GM19239 (cell line): ENCODE measurements at regions not wholly inside any gene's neighbourhood (a gene's known extent, or its start where the extent isn't known, plus 50 kb on each side); places are given as distances from the start of the nearest gene placed in this dataset.

ENCODE experiments used
- DNase-seq: peaks from one replicate; pipeline ENCODE4 v3.0.0; 2011; ENCODE audit warnings: low spot score; ENCODE audit not compliant: insufficient read length
- FAIRE-seq: peaks from 2 replicates; lab custom pipeline; 2011; peaks lifted over from hg19 to GRCh38; lab: Jason Lieb, UNC

DNA sequence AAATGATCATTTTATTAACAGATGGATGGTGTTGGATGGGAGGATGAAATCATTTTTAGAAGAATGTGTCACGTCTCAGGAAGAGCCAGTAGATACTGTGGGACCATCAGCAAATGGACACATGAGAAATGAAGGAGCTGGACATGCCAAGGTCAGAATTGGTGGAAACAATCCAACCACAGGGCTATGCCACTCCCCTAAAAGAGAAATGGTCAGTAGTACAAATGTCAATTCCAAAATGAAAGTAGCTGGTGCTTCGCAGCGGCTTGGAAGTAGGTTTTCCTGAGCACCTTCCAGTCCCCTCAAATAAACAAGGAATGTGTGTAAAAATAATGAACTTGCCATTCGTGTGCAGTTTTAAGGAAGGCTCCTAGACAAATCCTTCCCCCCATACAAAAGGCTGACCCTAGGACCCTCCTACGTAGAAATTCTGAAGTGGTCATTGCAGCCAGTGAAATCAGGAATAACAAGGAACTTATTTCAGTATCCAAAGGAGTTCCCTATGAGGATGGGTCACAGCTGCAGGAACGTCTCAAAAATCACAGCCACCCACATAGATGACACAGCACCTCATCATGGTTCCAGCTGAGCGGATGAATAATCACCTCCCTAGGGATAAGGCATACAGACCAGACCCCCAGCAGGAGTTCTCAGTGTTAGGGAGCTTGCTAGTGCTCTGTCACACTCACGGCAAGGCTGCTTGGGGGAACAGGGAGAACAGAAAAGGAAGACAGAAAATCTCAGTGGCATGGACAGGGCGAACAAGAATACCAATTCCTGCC is 239.2 kb downstream of the HS3ST3A1 start:
- DNase-seq (no peak), FAIRE-seq (no peak)

DNA sequence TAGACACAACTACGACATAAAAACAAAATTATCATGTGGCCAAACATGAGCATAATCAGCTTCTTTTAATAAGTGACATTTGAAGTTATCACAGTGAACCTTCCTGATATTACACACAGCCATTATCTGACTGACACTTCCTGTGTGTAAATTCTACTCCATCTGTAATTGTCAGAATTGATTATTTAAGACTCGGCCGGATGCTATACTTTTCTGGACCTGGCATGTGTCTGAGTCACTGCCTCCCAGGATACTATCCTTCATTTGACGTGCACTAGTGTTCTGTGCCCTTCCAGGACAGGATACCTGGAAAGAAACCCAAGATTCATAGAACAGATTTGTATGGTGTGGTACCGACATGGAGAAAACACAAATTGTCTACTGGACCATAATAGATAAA is 242.0 kb downstream of the HS3ST3A1 start:
- FAIRE-seq (no peak), DNase-seq (no peak)

DNA sequence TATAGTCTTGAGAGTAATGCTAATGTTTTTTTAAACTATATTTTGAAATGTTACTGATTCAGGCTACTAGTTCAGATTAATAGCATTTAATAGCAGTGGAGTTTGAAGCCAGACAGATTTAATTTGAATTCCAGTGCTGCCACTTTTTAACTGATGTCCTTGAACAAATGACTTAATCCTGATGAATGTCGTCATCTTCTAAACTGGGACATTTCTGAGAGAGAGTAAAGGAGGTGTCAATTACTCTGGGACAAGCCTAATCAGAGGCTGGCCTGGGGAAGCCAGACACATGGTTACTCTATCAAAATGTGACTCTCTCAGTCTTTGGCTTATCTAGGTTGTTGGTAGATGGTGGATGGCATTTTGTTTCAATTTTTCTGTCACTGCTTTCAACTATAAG is 246.7 kb downstream of the HS3ST3A1 start:
- DNase-seq = no peak
- FAIRE-seq = no peak

DNA sequence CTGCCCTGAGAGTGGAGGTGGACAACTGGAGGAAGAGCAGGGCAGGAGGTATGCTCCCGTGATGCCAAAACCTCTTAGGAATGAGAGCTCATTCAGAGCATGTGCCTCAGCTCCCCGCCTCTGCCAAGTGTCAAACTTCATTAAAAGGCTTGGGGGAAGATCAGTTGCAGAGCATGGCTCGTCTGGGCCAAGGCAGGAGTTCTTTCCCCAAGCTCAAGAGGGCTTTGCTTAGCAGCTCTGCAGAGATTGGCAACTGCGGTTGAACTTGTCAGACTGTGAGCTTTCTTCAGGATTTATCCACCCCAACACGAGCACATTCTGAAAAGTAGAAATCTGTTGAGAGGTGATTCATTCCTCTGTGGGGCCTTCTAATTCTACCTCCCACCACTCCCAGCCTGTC is 248.1 kb downstream of the HS3ST3A1 start:
- DNase-seq (no peak), FAIRE-seq (no peak)

DNA sequence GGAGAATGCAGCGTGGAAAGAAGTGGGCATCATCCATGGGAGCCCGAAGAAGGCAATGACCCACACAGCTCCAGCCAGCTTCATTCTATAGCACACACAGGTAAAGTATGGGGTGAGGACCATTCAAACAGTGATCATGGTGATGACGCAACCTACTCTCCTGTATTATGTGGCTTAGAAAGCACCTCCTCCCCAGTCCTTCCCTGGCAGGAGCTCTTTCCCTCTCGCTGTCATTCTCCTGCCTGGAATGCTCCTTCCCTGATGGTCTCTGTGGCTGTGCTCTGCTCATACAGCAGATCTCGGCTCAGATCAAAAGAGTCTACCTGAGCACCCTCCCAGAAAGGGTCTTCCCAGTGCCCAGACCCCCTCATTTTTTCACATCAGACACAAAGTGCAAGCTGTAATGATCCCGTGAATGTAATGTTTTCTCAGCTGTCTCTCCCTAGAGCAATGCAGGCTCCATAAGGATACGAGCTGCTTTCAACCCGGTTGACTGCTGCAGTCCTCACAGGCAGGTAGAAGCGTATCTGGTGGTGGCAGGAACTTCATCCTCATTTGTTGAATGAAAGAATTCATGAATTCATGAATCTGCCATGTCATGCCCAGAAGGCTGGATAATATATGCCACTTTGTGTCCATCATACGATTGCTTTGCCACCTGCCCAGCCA is 248.8 kb downstream of the HS3ST3A1 start:
- DNase-seq (no peak), FAIRE-seq (no peak)

DNA sequence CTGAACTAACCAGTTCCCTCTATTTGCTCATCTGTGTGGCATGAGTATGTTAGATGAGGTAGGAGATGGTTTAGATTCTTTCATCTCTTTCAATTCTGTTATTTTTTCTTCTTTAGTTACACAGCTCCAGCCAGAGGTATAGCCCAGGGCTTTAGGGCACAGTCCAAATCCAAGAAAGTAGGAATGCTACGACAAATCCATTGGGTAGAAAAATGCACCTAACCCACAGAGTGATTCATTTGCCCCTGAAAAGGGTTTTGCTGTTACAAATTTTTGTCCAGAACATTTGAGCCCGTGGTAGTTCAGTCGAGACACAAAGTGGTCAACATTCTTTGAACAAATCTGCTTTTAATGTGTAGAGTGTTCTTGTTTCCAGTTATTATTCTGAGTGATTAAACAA is 250.7 kb downstream of the HS3ST3A1 start:
- FAIRE-seq = no peak
- DNase-seq = no peak

DNA sequence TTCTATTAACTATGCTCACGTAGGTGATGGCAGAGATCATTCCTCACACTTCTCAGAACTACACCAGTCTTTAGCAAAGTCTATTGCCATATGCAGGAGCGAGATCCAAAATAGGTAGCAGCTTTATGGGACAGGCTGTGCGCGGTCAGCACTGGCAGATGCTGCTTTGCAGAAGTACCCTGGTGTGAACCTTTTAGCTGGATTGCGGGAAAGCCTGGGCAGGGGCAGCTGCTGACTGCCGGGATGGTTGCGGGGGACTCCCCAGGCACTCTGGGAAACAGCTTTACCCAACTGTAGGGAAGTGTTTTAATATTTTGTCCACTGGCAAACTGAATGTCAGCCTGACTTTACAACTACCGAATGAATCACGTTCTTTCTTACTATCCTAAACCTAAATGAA is 251.3 kb downstream of the HS3ST3A1 start:
- DNase-seq = no peak
- no peak for FAIRE-seq

DNA sequence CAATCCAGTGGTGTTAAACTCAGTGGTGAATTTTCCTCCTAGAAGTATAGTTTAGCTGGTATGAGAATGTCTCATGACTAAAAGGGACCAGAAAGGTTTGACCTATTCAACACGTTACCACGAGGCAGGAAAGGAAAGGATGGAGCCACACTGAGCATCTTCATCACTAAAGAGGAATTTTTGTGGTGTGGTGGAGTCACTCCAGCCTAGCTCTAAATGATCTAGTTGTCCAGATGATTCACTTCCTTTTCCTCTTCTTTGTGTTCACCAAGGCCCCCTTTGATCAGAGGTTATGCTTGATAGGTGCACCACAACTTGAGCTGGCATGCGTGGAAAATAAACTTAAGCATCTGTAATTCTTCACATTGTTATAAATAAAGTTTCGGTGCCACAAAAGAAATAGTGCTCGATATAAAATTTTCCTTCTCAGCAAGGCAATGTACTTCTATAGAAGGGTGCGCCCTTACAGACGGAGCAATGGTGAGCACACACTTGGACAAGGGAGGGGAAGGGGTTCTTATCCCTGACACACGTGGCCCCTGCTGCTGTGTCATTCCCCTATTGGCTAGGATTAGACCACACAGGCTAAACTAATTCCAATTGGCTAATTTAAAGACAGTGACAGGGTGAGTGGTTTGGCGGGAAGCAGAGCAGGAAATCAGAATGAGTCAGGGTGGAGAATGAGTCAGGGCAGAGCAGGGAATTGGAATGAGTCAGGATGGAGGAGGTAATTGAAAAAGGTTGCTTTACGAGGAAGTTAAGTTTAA is 254.6 kb downstream of the HS3ST3A1 start:
- DNase-seq = no peak
- FAIRE-seq = no peak

DNA sequence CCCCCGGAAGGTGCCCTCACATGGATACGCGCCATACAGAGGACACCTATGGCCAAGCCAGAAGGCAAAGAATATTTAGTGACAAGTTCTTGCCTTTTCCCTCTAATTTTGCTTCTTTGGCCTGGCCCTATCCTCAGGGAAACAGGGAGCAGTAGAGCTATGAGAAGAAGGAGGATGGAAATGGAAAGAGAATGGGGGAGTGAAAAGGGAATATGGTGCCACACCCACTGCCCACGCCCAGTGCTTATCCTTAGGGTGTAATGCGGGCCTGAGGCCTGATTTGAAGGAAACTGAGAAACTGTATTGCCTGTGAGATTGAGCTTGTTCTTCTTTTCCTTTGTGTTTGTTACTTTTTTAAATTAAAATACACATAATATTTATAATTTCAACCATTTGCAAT is 255.1 kb downstream of the HS3ST3A1 start:
- DNase-seq (no peak), FAIRE-seq (no peak)

DNA sequence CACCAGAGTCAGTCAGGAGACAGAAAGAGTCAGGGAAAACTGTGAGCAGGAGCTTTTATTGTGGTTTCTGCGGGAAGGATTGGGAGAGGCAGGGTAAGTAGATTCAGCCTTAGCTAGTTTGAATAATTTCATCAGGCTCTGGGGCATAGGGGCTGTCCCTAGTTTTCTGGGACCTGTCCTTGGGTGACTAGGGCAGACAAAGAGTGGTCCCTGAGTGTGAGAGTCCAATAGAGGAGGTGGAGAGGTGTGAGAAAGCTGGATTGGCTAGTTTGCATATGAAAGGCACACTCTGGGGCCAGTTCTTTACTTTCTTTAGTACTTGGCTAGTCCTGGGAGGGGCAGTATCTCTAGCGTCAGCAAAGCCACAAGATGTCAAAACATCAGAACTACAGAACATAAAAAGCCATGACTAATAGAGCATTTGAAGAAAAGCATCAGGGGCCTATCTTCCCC is 255.6 kb downstream of the HS3ST3A1 start:
- no peak for DNase-seq
- FAIRE-seq = no peak

DNA sequence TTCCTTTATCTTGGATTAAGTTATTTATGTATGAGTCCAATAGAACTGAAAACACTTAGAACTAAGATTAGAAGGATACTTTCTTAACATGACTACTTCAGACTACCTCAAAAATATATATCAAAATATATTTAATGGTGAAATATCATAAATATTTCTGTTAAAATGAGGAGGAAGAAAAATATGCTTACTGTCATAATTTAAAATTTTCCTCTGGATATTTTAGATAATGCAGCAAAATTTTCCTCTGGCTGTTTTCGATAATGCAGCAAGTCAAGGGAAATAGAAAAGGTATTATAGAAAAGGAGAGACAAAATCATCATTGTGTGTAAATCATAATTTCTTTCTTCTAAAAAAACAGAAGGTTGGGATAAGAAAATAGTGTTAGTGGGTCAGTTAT is 263.3 kb downstream of the HS3ST3A1 start:
- no peak for DNase-seq
- no peak for FAIRE-seq

DNA sequence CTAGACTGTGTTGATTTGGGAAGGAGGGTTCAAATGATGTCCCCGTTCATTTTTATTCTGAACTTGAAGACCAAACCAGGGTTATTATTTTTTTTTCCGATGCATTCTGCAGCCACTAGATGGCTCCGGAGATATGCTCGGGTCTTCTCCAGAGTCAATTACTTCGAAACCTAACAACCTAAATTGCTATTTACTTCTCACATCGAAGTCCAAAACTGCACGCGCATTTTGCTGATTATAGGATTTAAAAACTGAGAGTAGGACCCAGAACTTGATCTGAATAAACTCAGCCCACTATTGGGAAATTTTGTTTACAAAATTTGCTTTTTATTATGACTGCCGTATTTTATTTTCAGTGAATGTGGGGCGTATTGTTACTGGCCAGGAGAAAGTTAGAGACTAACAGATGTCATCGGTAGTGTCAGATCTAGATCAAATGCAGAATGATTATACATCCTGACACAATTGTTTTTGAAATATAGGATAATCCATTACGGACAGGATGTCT is 263.8 kb downstream of the HS3ST3A1 start:
- peak; percentile 72 for FAIRE-seq
- peak; percentile 4 for DNase-seq

DNA sequence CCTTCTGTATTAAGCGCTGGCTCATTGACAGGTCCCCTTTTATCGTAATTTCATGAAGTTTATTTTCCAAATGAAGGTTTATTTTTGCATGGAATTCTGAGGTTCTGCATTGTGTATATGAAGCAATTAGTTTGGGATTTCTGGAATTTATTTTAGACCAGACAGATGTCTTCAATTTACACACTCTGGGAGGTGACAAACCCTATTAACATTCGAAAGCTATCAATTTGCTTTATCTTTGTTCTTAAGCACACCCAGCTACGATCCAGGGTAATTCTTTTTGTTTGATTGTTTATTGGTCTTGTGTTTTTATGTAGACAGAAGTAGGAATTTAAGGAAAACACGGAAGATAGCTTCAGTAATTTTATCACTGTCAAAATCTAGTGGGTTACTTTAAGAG is 264.6 kb downstream of the HS3ST3A1 start:
- no peak for FAIRE-seq

DNA sequence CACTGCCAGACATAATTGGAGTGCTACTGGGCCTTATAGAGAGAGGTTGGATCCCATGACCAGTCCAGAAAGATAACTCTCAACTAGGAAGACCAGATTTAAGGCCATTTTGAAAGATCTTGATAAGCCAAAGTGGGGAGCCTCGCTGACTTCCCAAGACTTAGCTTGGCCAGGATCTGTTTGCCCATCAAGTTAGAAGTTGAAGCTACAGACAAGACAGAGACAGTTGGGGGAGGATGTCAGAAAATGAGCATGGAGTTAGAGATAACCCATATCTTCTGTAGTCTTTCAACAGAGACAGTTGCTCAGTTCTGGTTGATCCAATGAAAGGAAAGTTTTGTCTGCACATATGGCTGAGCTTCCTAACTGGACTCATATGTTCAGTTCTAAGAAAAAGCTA is 267.4 kb downstream of the HS3ST3A1 start:
- FAIRE-seq (no peak), DNase-seq (no peak)

More for the DNA sequence above, 264.6 kb downstream of the HS3ST3A1 start:
- no peak for DNase-seq

DNA sequence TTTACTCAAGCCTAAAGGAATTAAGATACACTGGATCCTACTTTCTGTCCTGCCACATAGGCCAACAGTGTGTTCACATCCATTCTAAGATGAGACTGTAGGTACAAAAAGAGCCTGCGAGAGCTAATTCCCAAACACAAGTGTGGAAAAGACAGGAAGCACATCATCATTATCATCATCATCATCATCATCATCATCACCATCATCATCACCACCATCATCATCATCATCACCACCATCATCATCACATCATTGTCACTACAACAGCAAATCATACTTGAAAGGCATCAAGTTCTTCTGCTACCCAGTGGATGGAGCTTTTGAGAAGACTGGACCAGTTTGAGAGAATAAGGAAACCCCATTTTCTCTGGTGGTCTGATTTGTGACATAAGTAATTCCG is 268.1 kb downstream of the HS3ST3A1 start:
- DNase-seq (no peak), FAIRE-seq (no peak)

DNA sequence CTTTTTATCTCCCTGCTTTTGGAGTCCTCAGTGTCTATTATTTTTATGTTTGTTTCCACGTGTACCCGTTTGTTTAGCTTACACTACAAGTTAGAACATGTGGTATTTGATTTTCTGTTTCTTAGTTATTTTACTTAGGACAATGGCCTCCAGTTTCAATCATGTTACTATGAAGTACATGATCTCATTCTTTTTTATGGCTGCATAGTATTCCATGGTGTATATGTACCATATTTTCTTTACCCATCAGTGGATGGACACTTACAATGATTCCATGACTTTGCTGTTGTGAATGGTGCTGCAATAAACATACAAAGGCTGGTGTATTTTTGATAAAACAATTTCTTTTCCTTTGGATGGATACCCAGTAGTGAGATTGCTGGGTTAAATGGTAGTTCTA is 269.5 kb downstream of the HS3ST3A1 start:
- no peak for FAIRE-seq
- DNase-seq = no peak

DNA sequence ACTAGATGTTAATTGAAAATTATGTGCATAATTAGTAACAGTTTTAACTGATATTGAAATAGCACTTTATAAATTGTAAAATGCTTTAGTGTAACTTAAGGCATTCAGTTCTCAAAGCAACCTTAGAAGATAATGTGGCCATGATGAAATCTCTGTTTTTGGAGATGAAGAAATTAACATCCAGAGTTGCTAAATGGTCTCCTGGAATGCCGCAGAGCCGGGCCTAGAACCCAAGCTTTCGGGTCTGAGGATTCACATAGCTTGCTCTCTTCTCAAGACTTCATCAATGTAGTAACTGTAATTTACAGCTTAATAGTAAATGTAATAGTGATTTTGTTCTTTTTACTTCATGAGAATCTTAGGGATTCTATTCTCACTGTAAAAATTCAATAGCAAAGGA is 272.3 kb downstream of the HS3ST3A1 start:
- DNase-seq (no peak), FAIRE-seq (no peak)

DNA sequence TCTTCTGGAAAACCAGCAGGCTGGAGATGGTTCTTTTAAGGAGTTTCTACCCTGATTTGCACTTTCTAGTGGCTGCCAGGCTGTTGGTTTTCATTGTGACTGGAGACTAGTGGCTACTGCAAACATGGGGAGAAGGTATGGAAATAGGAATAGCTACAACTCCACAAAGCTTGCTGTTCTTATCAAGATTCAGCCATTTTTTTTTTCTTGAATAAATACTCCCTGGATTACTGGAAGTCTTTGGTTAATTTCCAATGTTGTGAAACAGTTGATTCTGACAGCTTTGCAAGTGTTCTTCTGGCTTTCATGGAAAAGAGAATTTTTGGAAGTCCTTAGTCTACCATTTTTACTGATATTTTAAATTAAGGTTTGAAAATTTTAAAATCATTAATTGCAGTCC is 277.7 kb downstream of the HS3ST3A1 start:
- no peak for DNase-seq
- FAIRE-seq = no peak

DNA sequence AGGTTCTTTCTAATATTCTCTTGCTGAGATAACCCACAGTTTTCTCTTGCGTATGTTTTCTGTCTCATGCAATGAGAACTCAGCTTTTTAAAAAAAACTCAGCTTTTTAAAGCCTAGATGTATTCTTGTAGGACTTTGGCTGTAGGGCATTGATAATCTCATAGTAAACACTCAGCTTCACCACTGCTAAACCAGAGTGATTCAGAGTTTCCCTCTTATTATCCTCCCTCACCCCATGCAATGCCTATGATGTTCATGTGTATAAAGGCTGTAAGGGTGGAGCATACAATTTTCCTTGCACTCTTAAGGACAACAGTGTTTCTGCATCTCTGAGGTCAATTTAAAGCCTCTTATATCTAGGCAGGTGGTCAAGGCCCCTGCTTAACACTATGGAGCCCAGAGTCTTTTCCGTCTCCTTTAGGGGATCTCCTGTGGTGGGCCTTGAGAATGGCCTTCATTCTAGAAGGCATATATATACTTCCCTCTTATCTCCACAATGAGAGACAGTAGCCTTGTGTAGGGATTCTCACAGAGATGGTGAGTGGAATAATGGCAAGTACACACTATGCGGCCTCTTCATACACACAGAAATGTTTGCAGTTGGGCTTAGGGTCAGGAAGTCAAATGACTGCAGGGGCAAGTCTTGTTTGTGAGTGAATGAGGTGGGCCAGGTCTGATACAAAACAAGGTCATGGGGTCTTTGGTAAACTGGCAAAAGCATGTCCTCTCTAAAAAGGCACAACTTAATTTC is 279.6 kb downstream of the HS3ST3A1 start:
- DNase-seq (no peak), FAIRE-seq (no peak)

DNA sequence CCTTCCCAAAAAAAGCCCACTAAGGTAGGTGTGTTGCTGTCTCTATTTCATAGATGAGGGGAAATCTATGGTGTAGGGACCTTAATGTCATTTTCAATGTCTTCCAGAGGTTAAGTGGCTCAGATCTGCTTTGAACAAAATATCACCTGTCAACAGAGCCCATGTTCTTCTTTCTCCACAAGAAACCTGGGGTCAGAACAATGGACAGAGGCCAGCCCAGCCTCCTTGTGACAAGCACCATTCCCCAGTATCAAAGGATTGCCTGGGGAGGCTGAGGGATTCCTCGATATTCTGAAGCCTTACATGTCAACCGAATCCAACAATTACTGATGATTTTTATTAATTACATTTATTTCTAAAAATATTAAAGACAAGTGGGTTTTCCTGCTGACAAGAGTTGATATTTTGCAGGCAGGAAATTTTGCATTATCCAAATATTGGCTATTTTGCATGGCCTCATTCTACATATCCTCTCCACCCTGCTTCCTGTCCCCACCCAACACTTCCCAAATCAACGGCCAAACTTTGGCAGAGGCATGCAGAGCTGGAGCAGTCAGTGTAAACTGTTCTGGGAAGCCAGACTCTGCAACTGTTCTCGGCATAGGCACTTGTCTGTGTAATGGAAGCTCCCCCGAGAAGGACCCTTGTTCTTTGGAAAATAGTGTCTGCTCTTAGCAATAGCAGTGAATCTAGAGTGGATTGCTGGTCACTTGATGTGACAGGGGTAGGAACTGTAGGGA is 281.5 kb downstream of the HS3ST3A1 start:
- FAIRE-seq = no peak
- DNase-seq = no peak
